ENCODE measurements at regions not wholly inside any gene's neighbourhood (a gene's known extent, or its start where the extent isn't known, plus 50 kb on each side); places are given as distances from the start of the nearest gene placed in this dataset. TPM values are rescaled to one million over a fixed set of nuclear protein-coding genes. Genes with fewer than 3 reads are reported as not detected.

Small RNA genes lying in the stretch of these regions (small RNA-seq; reads per million reads assigned to genes)
- not detected for gene RNU6-242P (ENCODE audit: insufficient read depth)

Measured in neuronal stem cell (in vitro differentiated cells).